Loucy (cell line): ENCODE measurements at regions not wholly inside any gene's neighbourhood (a gene's known extent, or its start where the extent isn't known, plus 50 kb on each side); places are given as distances from the start of the nearest gene placed in this dataset.

Experiments used
- H2AFZ ChIP-seq: fragments of 200-600 bp; sonication (generic); 2 replicates; pipeline ENCODE4 v1.6.0; 2016; ENCODE audit warnings: antibody characterized with exemption, mild to moderate bottlenecking, low read length, moderate library complexity
- H3F3A ChIP-seq: fragments of 200-600 bp; 2 replicates; pipeline ENCODE4 v1.6.0; 2016; ENCODE audit warnings: antibody characterized with exemption, low read depth, mild to moderate bottlenecking
- H3K27me3 ChIP-seq: fragments of 200-600 bp; sonication (generic); 2 replicates; pipeline ENCODE4 v1.6.1; 2014; ENCODE audit warnings: low read length, mild to moderate bottlenecking; ENCODE audit not compliant: insufficient read depth, poor library complexity, severe bottlenecking
- H3K36me3 ChIP-seq: fragments of 200-600 bp; sonication (generic); 2 replicates; pipeline ENCODE4 v1.6.1; 2016; ENCODE audit warnings: low read length; ENCODE audit not compliant: insufficient read depth
- H3K4me1 ChIP-seq: fragments of 200-600 bp; sonication (generic); 2 replicates; pipeline ENCODE4 v1.5.1; 2014; ENCODE audit warnings: low read length, mild to moderate bottlenecking; ENCODE audit not compliant: insufficient read depth, poor library complexity, severe bottlenecking
- H3K4me2 ChIP-seq: fragments of 200-600 bp; sonication (generic); 2 replicates; pipeline ENCODE4 v1.6.0; 2014; ENCODE audit warnings: antibody characterized with exemption, low read length, low read depth, mild to moderate bottlenecking; ENCODE audit not compliant: poor library complexity, severe bottlenecking
- H3K4me3 ChIP-seq: fragments of 200-600 bp; sonication (generic); 2 replicates; pipeline ENCODE4 v1.5.1; 2014; ENCODE audit warnings: low read length, mild to moderate bottlenecking, mixed read lengths; ENCODE audit not compliant: poor library complexity, severe bottlenecking
- H3K79me2 ChIP-seq: fragments of 200-600 bp; sonication (generic); 2 replicates; pipeline ENCODE4 v1.6.1; 2014; ENCODE audit warnings: low read length; ENCODE audit not compliant: insufficient read depth
- H3K9ac ChIP-seq: fragments of 200-600 bp; sonication (generic); 2 replicates; pipeline ENCODE4 v1.6.0; 2014; ENCODE audit warnings: mild to moderate bottlenecking, low read depth, low read length, moderate library complexity; ENCODE audit not compliant: poor library complexity, severe bottlenecking
- H3K9me2 ChIP-seq: fragments of 200-600 bp; sonication (generic); replicated peaks from 2 replicates; pipeline ENCODE4 v1.6.1; 2016; ENCODE audit warnings: low read depth, low read length, mixed read lengths
- H3K9me3 ChIP-seq: fragments of 200-600 bp; sonication (generic); 2 replicates; pipeline ENCODE4 v1.6.1; 2014; ENCODE audit warnings: mild to moderate bottlenecking, antibody characterized with exemption, low read length, low read depth; ENCODE audit not compliant: insufficient read depth
- H4K20me1 ChIP-seq: fragments of 200-600 bp; sonication (generic); 2 replicates; pipeline ENCODE4 v1.6.0; 2014; ENCODE audit warnings: antibody characterized with exemption, low read length, mild to moderate bottlenecking; ENCODE audit not compliant: insufficient read depth, poor library complexity, severe bottlenecking
- CTCF ChIP-seq: fragments of 200-600 bp; sonication (generic); conservative IDR thresholded peaks from 2 replicates; pipeline ENCODE4 v1.5.1; 2014; ENCODE audit warnings: mild to moderate bottlenecking, antibody characterized with exemption, low read length
- EZH2phosphoT487 ChIP-seq: fragments of 200-600 bp; IDR thresholded peaks from 2 replicates; pipeline ENCODE4 v1.6.1; 2018; ENCODE audit warnings: antibody characterized with exemption, mild to moderate bottlenecking, moderate library complexity, borderline replicate concordance

GRCh38 chr1:190739926-190740325 is 262.3 kb upstream of the BRINP3 start:
- TF ChIP-seq EZH2phosphoT487 (no peak), CTCF (no peak)
- no peaks in the 10 kb centered on the region for H3K4me1 ChIP-seq
- no peaks in the 10 kb centered on the region for H3K79me2 ChIP-seq
- no peaks in the 10 kb centered on the region for H3K9me3 ChIP-seq
- H3K4me3 ChIP-seq: no peak overlapping the region
- H3F3A ChIP-seq: no peaks in the 10 kb centered on the region
- H3K9me2 ChIP-seq: no peaks in the 10 kb centered on the region
- no peak overlapping the region for H3K9ac ChIP-seq
- H3K36me3 ChIP-seq: no peaks in the 10 kb centered on the region
- no peak overlapping the region for H3K4me2 ChIP-seq
- H2AFZ ChIP-seq: no peak overlapping the region
- no peaks in the 10 kb centered on the region for H3K27me3 ChIP-seq
- H4K20me1 ChIP-seq: no peaks in the 10 kb centered on the region

GRCh38 chr1:190747704-190748103 is 270.0 kb upstream of the BRINP3 start:
- H3K79me2 ChIP-seq: no peaks in the 10 kb centered on the region
- H3K4me1 ChIP-seq: no peaks in the 10 kb centered on the region
- H3K9ac ChIP-seq: no peak overlapping the region
- H3K9me2 ChIP-seq: no peaks in the 10 kb centered on the region
- no peak overlapping the region for H3K4me2 ChIP-seq
- TF ChIP-seq CTCF: no peak
- TF ChIP-seq EZH2phosphoT487: no peak
- H2AFZ ChIP-seq: no peak overlapping the region
- no peaks in the 10 kb centered on the region for H3K27me3 ChIP-seq
- H3F3A ChIP-seq: no peaks in the 10 kb centered on the region
- no peaks in the 10 kb centered on the region for H3K9me3 ChIP-seq
- no peaks in the 10 kb centered on the region for H3K36me3 ChIP-seq
- no peak overlapping the region for H3K4me3 ChIP-seq
- no peaks in the 10 kb centered on the region for H4K20me1 ChIP-seq

- H3K4me1 ChIP-seq: no peaks in the 10 kb centered on the region
- no peaks in the 10 kb centered on the region for H3K79me2 ChIP-seq
- no peak overlapping the region for H3K4me3 ChIP-seq
Measured at GRCh38 chr1:190752131-190752530, 274.5 kb upstream of the BRINP3 start.

More at GRCh38 chr1:190752131-190752530, 274.5 kb upstream of the BRINP3 start:
- no peaks in the 10 kb centered on the region for H3K9me2 ChIP-seq
- TF ChIP-seq CTCF: no peak
- no peak for TF ChIP-seq EZH2phosphoT487
- H3K4me2 ChIP-seq: no peak overlapping the region
- H3F3A ChIP-seq: no peaks in the 10 kb centered on the region
- H4K20me1 ChIP-seq: no peaks in the 10 kb centered on the region
- no peaks in the 10 kb centered on the region for H3K27me3 ChIP-seq
- H2AFZ ChIP-seq: no peak overlapping the region
- no peak overlapping the region for H3K9ac ChIP-seq
- no peaks in the 10 kb centered on the region for H3K36me3 ChIP-seq
- H3K9me3 ChIP-seq: no peaks in the 10 kb centered on the region
